ENCODE measurements at regions not wholly inside any gene's neighbourhood (a gene's known extent, or its start where the extent isn't known, plus 50 kb on each side); places are given as distances from the start of the nearest gene placed in this dataset.

DNA sequence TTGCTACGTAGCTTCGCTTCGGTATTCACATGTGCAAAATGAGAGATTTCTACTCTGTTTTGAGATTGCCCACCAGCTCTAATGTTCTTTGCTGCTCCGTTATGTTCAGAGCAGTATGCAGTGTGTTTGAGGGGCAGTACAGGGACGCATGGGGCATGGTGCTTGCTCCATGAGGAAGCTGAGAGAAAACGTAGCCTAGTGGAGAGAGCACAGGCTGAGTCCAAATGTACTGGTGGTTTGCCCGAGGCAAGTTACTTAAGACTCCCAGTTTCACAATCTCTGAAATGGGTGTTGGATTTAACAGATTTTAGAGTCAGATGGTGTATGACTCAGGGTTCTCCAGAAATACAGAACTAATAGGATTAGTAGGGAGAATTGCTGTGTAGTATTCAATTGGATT lies 310.5 kb downstream of the ETNK1 start:
- H3K27ac ChIP-seq (ENCODE audit: low read depth in 1 of 2, low read length in 2 of 2) = no peak overlapping the region
- no peak overlapping the region for H3K4me3 ChIP-seq (ENCODE audit: low read depth in 1 of 3, low read length in 3 of 3)
- no peaks in the 10 kb centered on the region for H3K4me1 ChIP-seq (ENCODE audit: control insufficient read depth in 4 of 4, insufficient read depth in 4 of 4, low read length in 3 of 4)
- no peaks in the 10 kb centered on the region for H3K36me3 ChIP-seq (ENCODE audit: control insufficient read depth in 4 of 4, insufficient read depth in 3 of 4, low read depth in 1 of 4, low read length in 3 of 4)
- no peak overlapping the region for H3K9ac ChIP-seq (ENCODE audit: low read depth in 1 of 2, low read length in 2 of 2)
- no peaks in the 10 kb centered on the region for H3K9me3 ChIP-seq (ENCODE audit: control insufficient read depth in 4 of 4, low read length in 3 of 4)
- no peak for DNase-seq (ENCODE audit: low spot score)
- WGBS = 90% methylated on average over 7 of the region's 7 CpGs
- H3K27me3 ChIP-seq (ENCODE audit: control insufficient read depth in 4 of 4, insufficient read depth in 4 of 4, low read length in 3 of 4) = no peaks in the 10 kb centered on the region
- TF ChIP-seq YY1 (IDR thresholded peaks at IDR 0.05) (no peak), EGR1 (IDR thresholded peaks at IDR 0.05; ENCODE audit: low read depth in 2 of 2) (no peak), SP1 (IDR thresholded peaks at IDR 0.05) (no peak), RAD21 (IDR thresholded peaks at IDR 0.05) (no peak), CTCF (IDR thresholded peaks at IDR 0.05; ENCODE audit: low read depth, low read length, missing input control) (no peak), NR2F2 (IDR thresholded peaks at IDR 0.05) (no peak), TAF1 (conservative IDR thresholded peaks at IDR 0.05) (no peak), RXRA (IDR thresholded peaks at IDR 0.05) (no peak), JUND (IDR thresholded peaks at IDR 0.05) (no peak), FOXA2 (IDR thresholded peaks at IDR 0.05) (no peak), FOXA1 (IDR thresholded peaks at IDR 0.05) (no peak), HNF4A (conservative IDR thresholded peaks at IDR 0.05) (no peak), ZBTB33 (IDR thresholded peaks at IDR 0.05) (no peak)
- TF ChIP-seq, protein P1, sequence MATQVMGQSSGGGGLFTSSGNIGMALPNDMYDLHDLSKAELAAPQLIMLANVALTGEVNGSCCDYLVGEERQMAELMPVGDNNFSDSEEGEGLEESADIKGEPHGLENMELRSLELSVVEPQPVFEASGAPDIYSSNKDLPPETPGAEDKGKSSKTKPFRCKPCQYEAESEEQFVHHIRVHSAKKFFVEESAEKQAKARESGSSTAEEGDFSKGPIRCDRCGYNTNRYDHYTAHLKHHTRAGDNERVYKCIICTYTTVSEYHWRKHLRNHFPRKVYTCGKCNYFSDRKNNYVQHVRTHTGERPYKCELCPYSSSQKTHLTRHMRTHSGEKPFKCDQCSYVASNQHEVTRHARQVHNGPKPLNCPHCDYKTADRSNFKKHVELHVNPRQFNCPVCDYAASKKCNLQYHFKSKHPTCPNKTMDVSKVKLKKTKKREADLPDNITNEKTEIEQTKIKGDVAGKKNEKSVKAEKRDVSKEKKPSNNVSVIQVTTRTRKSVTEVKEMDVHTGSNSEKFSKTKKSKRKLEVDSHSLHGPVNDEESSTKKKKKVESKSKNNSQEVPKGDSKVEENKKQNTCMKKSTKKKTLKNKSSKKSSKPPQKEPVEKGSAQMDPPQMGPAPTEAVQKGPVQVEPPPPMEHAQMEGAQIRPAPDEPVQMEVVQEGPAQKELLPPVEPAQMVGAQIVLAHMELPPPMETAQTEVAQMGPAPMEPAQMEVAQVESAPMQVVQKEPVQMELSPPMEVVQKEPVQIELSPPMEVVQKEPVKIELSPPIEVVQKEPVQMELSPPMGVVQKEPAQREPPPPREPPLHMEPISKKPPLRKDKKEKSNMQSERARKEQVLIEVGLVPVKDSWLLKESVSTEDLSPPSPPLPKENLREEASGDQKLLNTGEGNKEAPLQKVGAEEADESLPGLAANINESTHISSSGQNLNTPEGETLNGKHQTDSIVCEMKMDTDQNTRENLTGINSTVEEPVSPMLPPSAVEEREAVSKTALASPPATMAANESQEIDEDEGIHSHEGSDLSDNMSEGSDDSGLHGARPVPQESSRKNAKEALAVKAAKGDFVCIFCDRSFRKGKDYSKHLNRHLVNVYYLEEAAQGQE (IDR thresholded peaks at IDR 0.05) = no peak
- TF ChIP-seq, protein P2, sequence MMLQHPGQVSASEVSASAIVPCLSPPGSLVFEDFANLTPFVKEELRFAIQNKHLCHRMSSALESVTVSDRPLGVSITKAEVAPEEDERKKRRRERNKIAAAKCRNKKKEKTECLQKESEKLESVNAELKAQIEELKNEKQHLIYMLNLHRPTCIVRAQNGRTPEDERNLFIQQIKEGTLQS (IDR thresholded peaks at IDR 0.05) = no peak

DNA sequence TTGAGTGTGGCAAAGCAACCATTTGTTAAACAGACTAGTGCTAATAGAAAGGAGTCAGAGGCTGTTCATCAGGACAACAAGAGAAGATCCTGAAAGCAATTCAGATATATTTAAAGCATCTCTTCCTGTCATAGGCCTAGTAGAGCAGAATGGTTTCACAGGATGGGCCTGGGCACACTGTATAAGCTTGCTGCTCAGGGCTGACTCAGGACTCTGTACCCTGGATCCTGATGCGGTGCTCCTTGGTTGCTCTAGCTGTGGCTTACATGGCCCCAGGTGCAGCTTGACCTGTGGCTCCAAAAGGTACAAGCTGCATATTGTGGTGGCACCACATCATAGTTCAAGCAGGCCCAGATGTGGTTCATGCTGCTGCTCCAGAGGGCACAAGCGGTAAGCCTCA lies 313.4 kb downstream of the ETNK1 start:
- TF ChIP-seq, protein P3, sequence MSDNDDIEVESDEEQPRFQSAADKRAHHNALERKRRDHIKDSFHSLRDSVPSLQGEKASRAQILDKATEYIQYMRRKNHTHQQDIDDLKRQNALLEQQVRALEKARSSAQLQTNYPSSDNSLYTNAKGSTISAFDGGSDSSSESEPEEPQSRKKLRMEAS (IDR thresholded peaks at IDR 0.05) = no peak
- TF ChIP-seq, protein P2 (IDR thresholded peaks at IDR 0.05) = no peak
- TF ChIP-seq RXRA (IDR thresholded peaks at IDR 0.05) (no peak), FOXA1 (IDR thresholded peaks at IDR 0.05) (no peak), GABPA (IDR thresholded peaks at IDR 0.05 in 1 of 2, conservative IDR thresholded peaks at IDR 0.05 in 1 of 2) (no peak), JUND (IDR thresholded peaks at IDR 0.05) (no peak)
- DNase-seq (ENCODE audit: low spot score) = no peak
- Histone ChIP-seq H3K4me1 (ENCODE audit: control insufficient read depth in 4 of 4, insufficient read depth in 4 of 4, low read length in 3 of 4) (no peaks in the 10 kb centered on the region), H3K36me3 (ENCODE audit: control insufficient read depth in 4 of 4, insufficient read depth in 3 of 4, low read depth in 1 of 4, low read length in 3 of 4) (no peaks in the 10 kb centered on the region), H3K9me3 (ENCODE audit: control insufficient read depth in 4 of 4, low read length in 3 of 4) (no peaks in the 10 kb centered on the region), H3K27me3 (ENCODE audit: control insufficient read depth in 4 of 4, insufficient read depth in 4 of 4, low read length in 3 of 4) (no peaks in the 10 kb centered on the region), H3K9ac (ENCODE audit: low read depth in 1 of 2, low read length in 2 of 2) (no peak overlapping the region), H3K27ac (ENCODE audit: low read depth in 1 of 2, low read length in 2 of 2) (no peak overlapping the region), H3K4me3 (ENCODE audit: low read depth in 1 of 3, low read length in 3 of 3) (no peak overlapping the region)
- WGBS = 94% methylated on average over 2 of the region's 2 CpGs

Measured in liver (tissue), 8 donors.